ENCODE measurements at regions not wholly inside any gene's neighbourhood (a gene's known extent, or its start where the extent isn't known, plus 50 kb on each side); places are given as distances from the start of the nearest gene placed in this dataset.

GRCh38 chr3:94737116-94737515 is 674.3 kb downstream of the NSUN3 start:
- Histone ChIP-seq H3K27me3 (ENCODE audit: insufficient read depth, low read depth, severe bottlenecking) (peaks cover 8% of the 10 kb centered on the region), H3K4me3 (ENCODE audit: low read depth, low read length) (no peak overlapping the region), H3K27ac (no peak overlapping the region; the same call in 1 of the 2 replicates), H3K36me3 (no peaks in the 10 kb centered on the region), H3K9me3 (ENCODE audit: severe bottlenecking) (no peaks in the 10 kb centered on the region)
- no peak for TF ChIP-seq CTCF (IDR thresholded peaks at IDR 0.05; ENCODE audit: low read depth, low read length)
- DNase-seq: no peak

GRCh38 chr3:94739420-94739819 is 676.6 kb downstream of the NSUN3 start:
- no peak for TF ChIP-seq CTCF (IDR thresholded peaks at IDR 0.05; ENCODE audit: low read depth, low read length)
- H3K4me3 ChIP-seq (ENCODE audit: low read depth, low read length): no peak overlapping the region
- no peak overlapping the region for H3K27ac ChIP-seq
- no peak for DNase-seq
- no peaks in the 10 kb centered on the region for H3K27me3 ChIP-seq (ENCODE audit: insufficient read depth, low read depth, severe bottlenecking)
- H3K9me3 ChIP-seq (ENCODE audit: severe bottlenecking): no peaks in the 10 kb centered on the region
- no peaks in the 10 kb centered on the region for H3K36me3 ChIP-seq

GRCh38 chr3:94758751-94759150 is 695.9 kb downstream of the NSUN3 start:
- no peak for TF ChIP-seq CTCF (IDR thresholded peaks at IDR 0.05; ENCODE audit: low read depth, low read length)

GRCh38 chr3:94772402-94772801 is 709.5 kb downstream of the NSUN3 start:
- no peaks in the 10 kb centered on the region for H3K9me3 ChIP-seq (ENCODE audit: severe bottlenecking)
- peaks cover 15% of the 10 kb centered on the region for H3K27me3 ChIP-seq (ENCODE audit: insufficient read depth, low read depth, severe bottlenecking)
- no peaks in the 10 kb centered on the region for H3K36me3 ChIP-seq
- TF ChIP-seq CTCF (IDR thresholded peaks at IDR 0.05; ENCODE audit: low read depth, low read length): no peak
- H3K4me3 ChIP-seq (ENCODE audit: low read depth, low read length): no peak overlapping the region
- H3K27ac ChIP-seq: no peak overlapping the region
- no peak for DNase-seq

More at GRCh38 chr3:94758751-94759150, 695.9 kb downstream of the NSUN3 start:
- H3K4me3 ChIP-seq (ENCODE audit: low read depth, low read length): no peak overlapping the region
- H3K9me3 ChIP-seq (ENCODE audit: severe bottlenecking): no peaks in the 10 kb centered on the region
- no peak for DNase-seq
- H3K27me3 ChIP-seq (ENCODE audit: insufficient read depth, low read depth, severe bottlenecking): no peaks in the 10 kb centered on the region
- no peak overlapping the region for H3K27ac ChIP-seq
- no peaks in the 10 kb centered on the region for H3K36me3 ChIP-seq

GRCh38 chr3:94775746-94776145 is 712.9 kb downstream of the NSUN3 start:
- no peak for DNase-seq
- Histone ChIP-seq H3K36me3 (no peaks in the 10 kb centered on the region), H3K4me3 (ENCODE audit: low read depth, low read length) (no peak overlapping the region), H3K9me3 (ENCODE audit: severe bottlenecking) (no peaks in the 10 kb centered on the region), H3K27ac (no peak overlapping the region), H3K27me3 (ENCODE audit: insufficient read depth, low read depth, severe bottlenecking) (peaks cover 12% of the 10 kb centered on the region)
- TF ChIP-seq CTCF (IDR thresholded peaks at IDR 0.05; ENCODE audit: low read depth, low read length): no peak

- no peak overlapping the region for H3K27ac ChIP-seq
- peaks cover 12% of the 10 kb centered on the region for H3K27me3 ChIP-seq (ENCODE audit: insufficient read depth, low read depth, severe bottlenecking)
- H3K9me3 ChIP-seq (ENCODE audit: severe bottlenecking): no peaks in the 10 kb centered on the region
- no peaks in the 10 kb centered on the region for H3K36me3 ChIP-seq
- DNase-seq: no peak
- no peak overlapping the region for H3K4me3 ChIP-seq (ENCODE audit: low read depth, low read length)
- no peak for TF ChIP-seq CTCF (IDR thresholded peaks at IDR 0.05; ENCODE audit: low read depth, low read length)
Measured at GRCh38 chr3:94776401-94776915, 713.6 kb downstream of the NSUN3 start.
